Hypothalamus (tissue), 51 donors: ENCODE measurements at regions not wholly inside any gene's neighbourhood (a gene's known extent, or its start where the extent isn't known, plus 50 kb on each side); places are given as distances from the start of the nearest gene placed in this dataset.

Experiments used
- DNase-seq, 51 donors: peaks; one replicate each; lab custom pipeline; 2025; lab: John Stamatoyannopoulos, UW

DNA sequence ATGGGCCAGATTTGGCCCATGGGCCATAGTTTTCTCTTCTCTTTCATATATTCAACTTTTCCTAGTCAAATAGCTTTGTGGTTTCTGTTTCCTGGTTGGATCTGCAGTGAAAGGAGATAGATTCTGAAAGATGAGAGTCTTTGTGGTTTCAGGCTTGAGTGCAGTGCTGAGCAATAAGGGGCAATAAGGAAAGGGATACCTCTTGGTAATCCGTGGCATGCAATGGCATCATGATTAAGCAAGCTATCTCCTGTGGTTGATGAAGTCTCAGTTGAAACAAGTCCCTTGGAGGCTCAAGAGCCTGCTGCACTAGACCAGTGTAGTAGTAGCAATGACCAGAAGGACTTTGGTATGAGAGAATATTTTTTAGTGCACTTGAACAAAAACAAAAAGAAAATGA, 187.7 kb upstream of the CNTNAP2 start:
- DNase-seq = no peak

DNA sequence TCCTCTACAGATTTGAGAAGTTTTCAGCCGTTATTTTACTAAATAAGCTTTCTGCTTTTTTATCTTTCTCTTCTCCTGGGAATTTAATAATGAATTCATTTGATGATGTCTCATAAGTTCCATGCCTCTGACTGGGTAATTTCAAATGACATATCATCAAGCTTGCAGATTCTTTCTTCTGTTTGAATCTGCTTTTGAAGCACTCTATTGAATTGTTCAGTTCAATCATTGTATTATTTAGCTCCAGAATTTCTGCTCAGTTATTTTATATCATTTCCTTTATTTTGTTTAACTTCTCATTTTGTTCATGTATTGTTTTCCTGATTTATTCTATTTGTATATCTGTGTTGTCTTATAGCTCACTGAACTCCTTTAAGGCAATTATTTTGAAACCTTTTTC, 196.9 kb upstream of the CNTNAP2 start:
- DNase-seq = no peak

- no peak for DNase-seq
These were observed 199.8 kb upstream of the CNTNAP2 start for GRCh38 chr7:145916776-145917175.

GRCh38 chr7:145915679-145916078, 200.9 kb upstream of the CNTNAP2 start:
- DNase-seq = no peak

DNA sequence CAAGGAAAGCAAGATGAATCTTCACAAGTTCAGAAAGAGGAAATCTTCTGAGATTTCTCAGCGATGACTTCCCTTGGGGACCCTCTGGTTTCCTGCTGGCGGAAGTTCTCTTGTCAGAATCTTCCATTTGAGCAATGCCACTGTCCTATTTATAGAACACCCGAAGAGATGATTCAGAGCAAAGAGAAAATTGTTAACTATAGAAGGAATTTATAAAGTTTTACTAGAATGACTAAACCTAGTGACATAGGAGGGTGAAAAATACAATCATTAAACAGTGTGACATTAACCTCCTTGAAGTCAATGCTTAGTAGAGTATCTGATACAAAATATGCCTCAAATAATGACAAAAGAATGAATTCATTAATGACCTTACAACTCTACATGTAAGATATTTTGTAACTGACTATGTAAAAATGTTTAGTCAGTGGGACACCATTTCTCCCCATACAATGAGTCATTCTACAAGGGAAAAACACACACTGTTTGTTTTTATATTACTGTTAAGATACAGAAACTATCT, 206.5 kb upstream of the CNTNAP2 start:
- no peak for DNase-seq

- DNase-seq = no peak
These were observed 212.9 kb upstream of the CNTNAP2 start for GRCh38 chr7:145903658-145904057.

DNA sequence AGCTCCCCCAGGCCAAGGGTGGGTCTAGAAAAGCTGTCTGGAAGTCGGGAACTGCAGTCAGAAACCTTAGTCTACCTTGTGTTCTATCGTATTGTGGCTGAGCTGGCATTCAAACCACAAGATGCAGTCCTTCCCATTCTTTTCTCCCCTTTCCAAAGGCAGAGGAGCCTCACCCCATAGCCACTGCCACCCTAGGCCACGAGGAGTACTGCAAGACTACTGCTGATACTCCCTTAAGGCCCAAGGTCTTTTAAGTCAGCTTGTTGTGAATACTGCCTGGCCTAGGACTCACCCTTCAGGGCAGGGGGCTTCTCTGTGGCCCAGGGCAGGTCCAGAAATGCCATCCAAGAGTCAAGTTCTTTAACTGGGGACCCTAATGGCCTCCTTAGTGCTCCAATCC, 214.5 kb upstream of the CNTNAP2 start:
- DNase-seq = no peak

GRCh38 chr7:145899938-145900337, 216.7 kb upstream of the CNTNAP2 start:
- DNase-seq = no peak

DNA sequence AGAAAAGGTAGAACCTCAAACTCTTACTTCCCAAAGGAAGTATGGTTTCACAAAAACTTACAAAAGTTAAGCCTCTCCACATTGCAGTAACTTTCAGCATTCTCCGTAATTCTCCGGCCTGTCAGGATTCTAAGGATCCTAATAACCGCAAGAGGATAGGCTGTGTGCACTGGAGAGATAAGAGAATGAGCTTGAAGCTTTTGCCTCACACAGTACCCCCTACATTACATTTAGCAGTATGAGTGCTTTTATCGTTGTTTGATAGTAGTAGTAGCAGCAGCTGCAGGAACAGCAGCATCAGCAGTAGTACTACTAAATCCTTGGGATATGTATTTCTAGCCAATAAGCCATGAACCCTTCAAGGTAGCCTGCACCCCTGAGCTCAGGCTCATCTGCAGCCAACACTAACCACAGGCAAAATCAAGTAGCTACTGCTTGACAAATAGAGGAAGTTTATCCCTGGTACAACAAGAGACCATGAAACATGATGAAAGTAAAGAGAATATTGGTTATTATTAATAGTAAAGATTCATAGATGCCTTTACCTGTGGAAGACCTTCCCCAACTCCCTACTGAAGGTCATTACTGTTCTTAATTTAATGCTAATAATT, 222.6 kb upstream of the CNTNAP2 start:
- no peak for DNase-seq

DNA sequence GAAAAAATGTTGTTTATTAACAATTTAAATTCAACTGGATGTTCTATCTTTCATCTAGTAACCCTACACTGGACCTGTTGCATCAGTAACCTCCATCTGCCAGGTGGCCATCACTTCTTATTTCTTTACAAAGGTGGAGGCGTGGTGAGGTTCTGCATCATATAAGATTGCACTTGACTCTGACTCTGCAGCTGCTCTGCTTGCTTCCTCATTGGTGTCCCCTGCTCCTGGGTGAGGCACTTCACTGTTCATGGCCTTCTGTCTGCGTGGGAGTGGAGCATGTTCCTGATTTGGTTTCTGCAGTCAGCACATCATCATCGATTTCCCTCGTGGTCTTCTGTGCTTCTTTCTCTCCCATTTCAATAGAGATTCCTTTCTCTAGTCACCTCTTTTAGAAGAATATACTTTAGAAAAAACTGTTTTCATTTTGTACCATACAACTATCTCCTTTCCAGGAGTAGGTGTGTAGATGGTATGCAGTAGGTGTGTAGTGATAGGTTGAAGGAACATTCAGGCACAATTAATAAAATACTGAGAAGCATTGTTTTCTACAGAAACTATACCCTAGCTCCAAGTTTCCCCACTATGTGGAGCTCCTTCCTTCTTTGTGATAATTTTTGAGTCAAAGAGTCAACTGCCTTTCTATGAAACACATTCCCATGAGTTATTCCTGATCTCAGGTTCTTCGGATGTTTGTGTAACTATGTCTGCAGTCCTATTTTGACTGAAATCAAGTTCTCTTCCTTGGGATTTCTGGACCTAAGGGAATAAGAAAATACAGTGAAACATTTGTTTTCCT, 231.7 kb upstream of the CNTNAP2 start:
- DNase-seq = no peak

DNA sequence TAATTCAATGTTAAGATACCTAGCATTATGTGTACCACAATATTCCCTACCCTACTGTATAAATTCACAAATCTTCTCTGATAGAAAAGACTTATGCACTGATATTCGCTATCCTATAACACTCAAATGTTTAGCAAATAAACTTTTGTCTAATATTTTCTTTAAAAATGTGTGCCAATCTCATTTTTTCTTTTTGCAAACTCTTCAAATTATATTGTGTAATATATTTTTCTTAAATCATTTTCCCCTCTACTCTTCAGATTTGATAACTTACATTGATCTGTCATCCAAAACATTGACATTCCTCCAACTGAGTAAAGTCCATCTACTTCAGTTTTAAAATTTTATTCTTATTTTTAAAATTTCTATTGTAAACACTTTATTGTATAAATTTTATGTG, 240.2 kb upstream of the CNTNAP2 start:
- DNase-seq = no peak

DNA sequence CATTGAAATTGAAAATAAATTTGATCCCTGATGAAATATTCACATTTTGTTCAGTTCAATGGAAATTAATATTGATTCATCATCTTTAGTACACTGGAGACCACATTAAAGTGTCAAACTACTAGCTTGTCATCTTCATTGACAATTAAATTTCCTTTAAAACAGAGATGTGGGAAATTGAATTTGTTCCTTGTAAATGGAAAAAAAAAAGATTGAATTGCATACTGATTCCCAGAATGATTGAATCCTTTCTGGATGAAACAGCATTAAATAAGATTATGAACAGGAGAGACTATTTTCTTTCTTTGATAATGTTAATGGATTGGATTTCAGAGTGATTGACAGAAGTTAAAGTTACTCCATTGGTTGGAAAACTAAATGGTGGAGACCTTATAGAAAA, 241.3 kb upstream of the CNTNAP2 start:
- no peak for DNase-seq

DNA sequence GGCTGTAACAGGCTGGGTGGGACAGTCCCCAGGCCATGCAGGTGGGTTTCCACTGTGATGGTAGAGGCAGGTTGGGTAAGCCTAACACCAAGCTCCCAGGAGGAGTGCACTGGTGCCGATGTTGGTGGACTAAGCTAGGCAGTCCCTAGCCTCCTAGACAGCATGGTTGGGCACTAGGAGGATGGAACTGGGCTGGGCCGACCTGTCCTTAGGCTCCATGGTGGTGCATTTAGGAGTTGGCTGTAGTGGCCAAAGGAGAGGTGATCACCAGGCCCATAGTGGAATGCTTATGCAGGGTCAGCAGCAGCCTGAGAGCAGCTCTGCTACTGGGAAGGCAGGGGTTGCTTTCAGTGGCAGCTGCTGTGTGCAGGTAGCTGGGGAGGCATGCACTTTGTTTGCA, 247.7 kb upstream of the CNTNAP2 start:
- DNase-seq = no peak

GRCh38 chr7:145862212-145862611, 254.4 kb upstream of the CNTNAP2 start:
- no peak for DNase-seq

- DNase-seq = no peak
These were observed 255.8 kb upstream of the CNTNAP2 start for GRCh38 chr7:145860809-145861208.

- no peak for DNase-seq
These were observed 266.0 kb upstream of the CNTNAP2 start for GRCh38 chr7:145850636-145851035.

GRCh38 chr7:145848691-145849090, 267.9 kb upstream of the CNTNAP2 start:
- DNase-seq = no peak

GRCh38 chr7:145845345-145845744, 271.3 kb upstream of the CNTNAP2 start:
- no peak for DNase-seq

DNA sequence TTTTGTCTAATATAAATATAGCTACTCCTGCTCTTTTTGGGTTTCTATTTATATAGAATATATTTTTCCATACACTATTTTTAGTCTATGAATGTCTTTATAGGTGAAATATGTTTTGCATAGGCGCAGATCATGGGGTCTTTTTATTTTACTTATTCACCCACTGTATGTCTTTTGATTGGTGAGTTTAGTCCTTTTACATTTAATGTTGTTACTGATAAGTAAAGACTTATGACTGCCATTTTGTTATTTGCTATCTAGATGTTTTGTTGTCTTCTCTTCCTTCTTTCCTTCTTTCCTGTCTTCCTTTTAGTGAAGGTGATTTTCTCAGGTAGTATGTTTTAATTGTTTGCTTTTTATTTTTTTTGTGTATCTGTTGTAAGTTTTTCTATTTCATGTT, 276.8 kb upstream of the CNTNAP2 start:
- no peak for DNase-seq

DNA sequence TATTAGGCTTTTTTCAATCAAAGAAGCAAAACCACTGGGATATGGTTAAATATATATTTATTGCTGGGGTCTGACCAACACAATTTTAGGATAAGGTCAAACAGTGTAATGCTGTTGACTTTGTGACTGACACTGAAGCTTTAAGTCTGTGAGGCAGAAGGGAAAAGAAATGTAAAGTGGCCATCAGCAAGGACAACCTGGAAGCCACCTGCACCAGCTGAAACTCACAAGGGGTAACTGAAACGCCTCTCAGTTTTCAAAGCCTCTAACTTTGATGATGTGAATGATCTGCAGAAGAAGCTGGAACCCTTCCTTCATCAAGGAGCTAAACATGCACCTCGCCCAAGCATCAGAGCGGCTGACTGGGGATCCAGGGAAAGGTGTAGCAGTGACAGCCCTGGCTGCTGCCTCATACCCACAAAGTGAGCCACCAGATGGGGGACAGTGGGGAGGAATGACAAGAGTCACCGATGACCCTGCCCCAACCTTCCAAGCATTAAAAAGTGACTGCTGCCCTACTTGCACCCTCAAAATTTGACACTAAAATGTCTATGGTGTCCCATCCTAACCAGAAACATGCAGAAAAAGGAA, 284.9 kb upstream of the CNTNAP2 start:
- DNase-seq = no peak

DNA sequence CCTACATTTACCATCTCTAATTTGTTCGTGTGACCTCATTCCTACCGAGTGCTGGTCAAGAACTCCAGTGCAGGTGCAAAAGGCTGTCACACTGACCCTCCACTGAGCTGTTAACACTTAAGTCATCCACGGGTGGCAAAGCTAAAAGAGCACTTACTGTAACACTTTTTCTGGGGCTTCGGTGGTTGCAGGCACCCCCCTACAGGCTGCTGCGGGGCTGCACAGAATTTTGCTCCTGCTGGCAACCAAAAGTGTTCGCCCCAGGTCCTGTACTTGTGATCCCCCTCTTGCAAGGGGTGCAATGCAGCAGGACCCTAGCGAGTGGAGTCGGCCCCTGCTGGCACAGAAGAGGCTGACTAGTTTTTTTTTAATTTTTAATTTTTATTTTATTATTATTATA, 298.9 kb upstream of the CNTNAP2 start:
- DNase-seq = no peak

DNA sequence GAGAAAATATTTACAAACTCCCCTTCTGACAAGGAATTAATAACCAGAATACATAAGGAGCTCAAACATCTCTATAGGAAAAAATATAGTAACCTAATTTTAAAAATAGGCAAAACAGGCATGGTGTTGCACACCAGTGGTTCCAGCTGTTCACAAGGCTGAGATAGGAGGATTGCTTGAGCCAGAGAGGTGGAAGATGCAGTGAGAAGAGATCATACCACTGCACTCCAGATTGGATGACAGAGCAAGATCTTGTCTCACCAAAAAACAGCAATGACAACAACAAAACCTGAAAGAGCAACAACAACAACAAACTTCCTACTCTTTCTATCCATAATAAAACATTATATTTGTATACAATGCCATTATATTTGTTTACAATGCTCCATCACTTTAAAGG, 304.4 kb upstream of the CNTNAP2 start:
- DNase-seq = no peak
